ENCODE measurements at regions not wholly inside any gene's neighbourhood (a gene's known extent, or its start where the extent isn't known, plus 50 kb on each side); places are given as distances from the start of the nearest gene placed in this dataset.

GRCh38 chr10:65701168-65701776 lies 1224.6 kb upstream of the LRRTM3 start:
- Histone ChIP-seq H3K27ac (ENCODE audit: low read length in 2 of 2) (no peak overlapping the region), H3K4me2 (replicated peaks; ENCODE audit: low read depth, low read length, poor library complexity, severe bottlenecking) (no peak overlapping the region), H3K4me1 (ENCODE audit: control insufficient read depth in 2 of 2, insufficient read depth in 2 of 2, low read length in 2 of 2) (no peaks in the 10 kb centered on the region), H3K4me3 (ENCODE audit: control extremely low read depth in 1 of 5, extremely low read depth in 1 of 5, insufficient read depth in 1 of 5, low read depth in 2 of 5, low read length in 4 of 5) (no peak overlapping the region), H3K27me3 (replicated peaks in 1 of 4; ENCODE audit: control extremely low read depth in 1 of 4, control insufficient read depth in 3 of 4, insufficient read depth in 4 of 4, low read length in 3 of 4) (no peaks in the 10 kb centered on the region), H3K9ac (ENCODE audit: low read length) (no peak overlapping the region), H3K9me3 (ENCODE audit: control extremely low read depth in 1 of 3, control insufficient read depth in 2 of 3, insufficient read depth in 1 of 3, low read length in 2 of 3) (no peaks in the 10 kb centered on the region), H2AFZ (ENCODE audit: insufficient read depth, low read depth, low read length, poor library complexity, severe bottlenecking) (no peak overlapping the region), H3K79me2 (ENCODE audit: control insufficient read depth, insufficient read depth, low read length) (no peaks in the 10 kb centered on the region), H3K36me3 (replicated peaks in 1 of 2; ENCODE audit: control extremely low read depth in 1 of 2, control insufficient read depth in 1 of 2, extremely low read depth in 1 of 2, insufficient read depth in 2 of 2, low read length in 1 of 2) (no peaks in the 10 kb centered on the region), H4K20me1 (ENCODE audit: control insufficient read depth, insufficient read depth, low read length, poor library complexity, severe bottlenecking) (no peaks in the 10 kb centered on the region)
- intact Hi-C loops (cut with micrococcal nuclease), result no loop called here
- H3K9me3 Mint-ChIP-seq (ENCODE audit: insufficient read depth), result peaks cover 9% of the 10 kb centered on the region
- no peaks in the 10 kb centered on the region for H3K27me3 Mint-ChIP-seq
- POLR2A ChIA-PET, result no interaction called here
- DNase-seq (no peak), ATAC-seq (ENCODE audit: low read depth) (no peak)
- H3K27ac Mint-ChIP-seq, result no peak overlapping the region
- no peak overlapping the region for H3K4me3 Mint-ChIP-seq
- H3K4me1 Mint-ChIP-seq, result no peaks in the 10 kb centered on the region
- CTCF ChIA-PET, result no interaction called here
- no CpG with 5 or more reads among the region's 1 CpG for WGBS (ENCODE audit: insufficient coverage)
- TF ChIP-seq CTCF (IDR thresholded peaks at IDR 0.05) (no peak), EZH2 (IDR thresholded peaks at IDR 0.05; ENCODE audit: borderline replicate concordance, insufficient read depth, low read depth, low read length, poor library complexity, severe bottlenecking) (no peak)

- ATAC-seq (ENCODE audit: low read depth), result no peak
- Histone ChIP-seq H2AFZ (ENCODE audit: insufficient read depth, low read depth, low read length, poor library complexity, severe bottlenecking) (no peak overlapping the region), H3K27me3 (replicated peaks in 1 of 4; ENCODE audit: control extremely low read depth in 1 of 4, control insufficient read depth in 3 of 4, insufficient read depth in 4 of 4, low read length in 3 of 4) (no peaks in the 10 kb centered on the region), H3K4me3 (ENCODE audit: control extremely low read depth in 1 of 5, extremely low read depth in 1 of 5, insufficient read depth in 1 of 5, low read depth in 2 of 5, low read length in 4 of 5) (no peak overlapping the region), H3K79me2 (ENCODE audit: control insufficient read depth, insufficient read depth, low read length) (no peaks in the 10 kb centered on the region), H3K4me1 (ENCODE audit: control insufficient read depth in 2 of 2, insufficient read depth in 2 of 2, low read length in 2 of 2) (no peaks in the 10 kb centered on the region), H3K36me3 (replicated peaks in 1 of 2; ENCODE audit: control extremely low read depth in 1 of 2, control insufficient read depth in 1 of 2, extremely low read depth in 1 of 2, insufficient read depth in 2 of 2, low read length in 1 of 2) (no peaks in the 10 kb centered on the region), H3K9ac (ENCODE audit: low read length) (no peak overlapping the region), H4K20me1 (ENCODE audit: control insufficient read depth, insufficient read depth, low read length, poor library complexity, severe bottlenecking) (no peaks in the 10 kb centered on the region), H3K4me2 (replicated peaks; ENCODE audit: low read depth, low read length, poor library complexity, severe bottlenecking) (no peak overlapping the region), H3K27ac (ENCODE audit: low read length in 2 of 2) (no peak overlapping the region), H3K9me3 (ENCODE audit: control extremely low read depth in 1 of 3, control insufficient read depth in 2 of 3, insufficient read depth in 1 of 3, low read length in 2 of 3) (no peaks in the 10 kb centered on the region)
- CTCF ChIA-PET, result no interaction called here
- no peak for TF ChIP-seq EZH2 (IDR thresholded peaks at IDR 0.05; ENCODE audit: borderline replicate concordance, insufficient read depth, low read depth, low read length, poor library complexity, severe bottlenecking)
- no peak for TF ChIP-seq CTCF (IDR thresholded peaks at IDR 0.05)
- DNase-seq, result no peak
- no peaks in the 10 kb centered on the region for H3K27me3 Mint-ChIP-seq
- no peaks in the 10 kb centered on the region for H3K4me1 Mint-ChIP-seq
- H3K4me3 Mint-ChIP-seq, result no peak overlapping the region
- peaks cover 2% of the 10 kb centered on the region for H3K9me3 Mint-ChIP-seq (ENCODE audit: insufficient read depth)
- POLR2A ChIA-PET, result no interaction called here
- no peak overlapping the region for H3K27ac Mint-ChIP-seq
- no CpG with 5 or more reads among the region's 1 CpG for WGBS (ENCODE audit: insufficient coverage)
- intact Hi-C loops (cut with micrococcal nuclease), result no loop called here
Measured at GRCh38 chr10:65708057-65708456, 1217.8 kb upstream of the LRRTM3 start.

Measured in B cell (primary cell).